ENCODE measurements at regions not wholly inside any gene's neighbourhood (a gene's known extent, or its start where the extent isn't known, plus 50 kb on each side); places are given as distances from the start of the nearest gene placed in this dataset.

DNA sequence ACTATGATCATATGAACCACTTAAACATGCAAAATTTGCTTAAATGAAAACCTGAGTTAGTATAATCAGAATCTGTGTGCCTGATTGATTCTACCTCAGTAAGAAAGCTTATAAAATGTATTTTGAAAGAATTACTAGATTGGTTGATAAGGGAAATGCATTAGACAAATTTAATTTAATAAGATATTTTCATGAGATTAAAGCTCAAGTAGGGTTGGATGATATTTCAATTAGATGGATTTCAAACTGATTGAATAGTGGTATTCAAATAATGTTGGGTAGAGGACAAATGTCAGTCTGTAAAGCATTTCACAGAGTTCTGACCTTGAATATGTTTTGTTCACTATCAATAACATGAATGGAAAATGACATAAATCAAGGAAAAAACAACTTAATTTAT is 780.4 kb upstream of the ALCAM start:
- no peaks in the 10 kb centered on the region for H3K27me3 Mint-ChIP-seq (ENCODE audit: unreplicated experiment)
- H3K4me1 Mint-ChIP-seq (ENCODE audit: low read depth, unreplicated experiment), result no peaks in the 10 kb centered on the region
- peaks cover 1% of the 10 kb centered on the region for H3K9me3 Mint-ChIP-seq (ENCODE audit: unreplicated experiment)
- H3K36me3 Mint-ChIP-seq (ENCODE audit: unreplicated experiment), result no peaks in the 10 kb centered on the region
- H3K4me3 Mint-ChIP-seq (ENCODE audit: unreplicated experiment), result no peak overlapping the region
- TF ChIP-seq, protein P1, sequence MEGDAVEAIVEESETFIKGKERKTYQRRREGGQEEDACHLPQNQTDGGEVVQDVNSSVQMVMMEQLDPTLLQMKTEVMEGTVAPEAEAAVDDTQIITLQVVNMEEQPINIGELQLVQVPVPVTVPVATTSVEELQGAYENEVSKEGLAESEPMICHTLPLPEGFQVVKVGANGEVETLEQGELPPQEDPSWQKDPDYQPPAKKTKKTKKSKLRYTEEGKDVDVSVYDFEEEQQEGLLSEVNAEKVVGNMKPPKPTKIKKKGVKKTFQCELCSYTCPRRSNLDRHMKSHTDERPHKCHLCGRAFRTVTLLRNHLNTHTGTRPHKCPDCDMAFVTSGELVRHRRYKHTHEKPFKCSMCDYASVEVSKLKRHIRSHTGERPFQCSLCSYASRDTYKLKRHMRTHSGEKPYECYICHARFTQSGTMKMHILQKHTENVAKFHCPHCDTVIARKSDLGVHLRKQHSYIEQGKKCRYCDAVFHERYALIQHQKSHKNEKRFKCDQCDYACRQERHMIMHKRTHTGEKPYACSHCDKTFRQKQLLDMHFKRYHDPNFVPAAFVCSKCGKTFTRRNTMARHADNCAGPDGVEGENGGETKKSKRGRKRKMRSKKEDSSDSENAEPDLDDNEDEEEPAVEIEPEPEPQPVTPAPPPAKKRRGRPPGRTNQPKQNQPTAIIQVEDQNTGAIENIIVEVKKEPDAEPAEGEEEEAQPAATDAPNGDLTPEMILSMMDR (IDR thresholded peaks at IDR 0.05; ENCODE audit: partially characterized antibody, unreplicated experiment), result no peak
- no peak for DNase-seq
- H3K27ac Mint-ChIP-seq (ENCODE audit: unreplicated experiment), result no peak overlapping the region

DNA sequence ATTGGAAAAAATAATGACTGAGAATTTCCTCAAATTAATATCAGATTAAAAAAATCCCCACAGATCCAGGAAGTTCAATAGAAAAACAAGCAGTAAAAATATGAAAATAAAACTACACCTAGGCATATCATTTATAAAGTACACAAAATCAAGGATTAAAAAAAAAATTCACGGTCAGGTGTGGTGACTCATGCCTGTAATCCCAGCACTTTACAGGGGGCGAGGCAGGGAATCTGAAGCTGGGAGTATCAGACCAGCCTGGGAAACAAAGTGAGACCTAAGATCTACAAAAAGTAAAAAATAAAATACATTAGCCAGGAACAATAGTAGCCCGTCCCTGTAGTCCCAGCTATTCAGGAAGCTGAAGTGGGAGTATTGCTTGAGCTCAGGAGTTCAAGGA is 778.3 kb upstream of the ALCAM start:
- Mint-ChIP-seq H3K27me3 (ENCODE audit: unreplicated experiment) (no peaks in the 10 kb centered on the region), H3K9me3 (ENCODE audit: unreplicated experiment) (peaks cover 1% of the 10 kb centered on the region), H3K36me3 (ENCODE audit: unreplicated experiment) (no peaks in the 10 kb centered on the region), H3K4me3 (ENCODE audit: unreplicated experiment) (no peak overlapping the region), H3K4me1 (ENCODE audit: low read depth, unreplicated experiment) (no peaks in the 10 kb centered on the region), H3K27ac (ENCODE audit: unreplicated experiment) (no peak overlapping the region)
- no peak for DNase-seq
- TF ChIP-seq, protein P1 (IDR thresholded peaks at IDR 0.05; ENCODE audit: partially characterized antibody, unreplicated experiment), result no peak

DNA sequence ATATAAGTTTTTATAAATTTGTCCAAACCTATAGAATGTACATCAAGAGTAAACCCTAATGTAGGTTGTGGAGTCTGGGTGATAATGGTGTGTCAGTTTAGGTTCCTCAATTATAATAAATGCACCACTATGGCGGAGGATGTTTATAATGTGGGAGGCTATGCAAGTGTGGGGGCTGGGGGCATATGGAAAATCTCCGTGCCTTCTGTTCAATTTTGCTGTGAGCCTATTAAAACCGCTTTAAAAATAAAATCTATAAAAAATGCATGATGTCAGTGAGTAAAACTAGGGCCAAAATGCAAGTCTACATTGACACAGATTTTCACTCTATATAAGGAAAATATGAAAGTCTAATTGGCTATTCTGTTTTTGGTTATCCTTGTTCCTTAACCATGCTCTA is 774.9 kb upstream of the ALCAM start:
- no peaks in the 10 kb centered on the region for H3K36me3 Mint-ChIP-seq (ENCODE audit: unreplicated experiment)
- DNase-seq, result no peak
- no peak overlapping the region for H3K27ac Mint-ChIP-seq (ENCODE audit: unreplicated experiment)
- no peaks in the 10 kb centered on the region for H3K4me1 Mint-ChIP-seq (ENCODE audit: low read depth, unreplicated experiment)
- H3K4me3 Mint-ChIP-seq (ENCODE audit: unreplicated experiment), result no peak overlapping the region
- H3K27me3 Mint-ChIP-seq (ENCODE audit: unreplicated experiment), result no peaks in the 10 kb centered on the region
- peaks cover 1% of the 10 kb centered on the region for H3K9me3 Mint-ChIP-seq (ENCODE audit: unreplicated experiment)
- TF ChIP-seq, protein P1 (IDR thresholded peaks at IDR 0.05; ENCODE audit: partially characterized antibody, unreplicated experiment), result no peak

DNA sequence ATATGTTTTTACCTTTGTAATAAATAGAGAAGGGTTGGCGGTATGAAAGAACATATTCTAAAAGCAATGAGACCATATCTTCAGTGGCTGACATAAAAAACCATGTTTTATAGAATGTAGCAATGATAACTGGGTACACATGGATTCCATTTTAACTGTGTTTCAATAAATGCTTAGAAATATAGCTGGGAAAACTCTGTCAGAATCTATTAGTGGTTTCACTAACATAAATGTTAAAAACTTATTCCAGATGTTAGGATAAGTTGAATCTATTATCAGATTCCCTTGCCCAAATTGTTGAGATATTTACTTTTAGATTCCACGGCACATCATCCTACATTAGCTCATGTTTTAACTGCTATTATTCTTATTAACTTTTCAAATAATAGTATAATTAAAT is 772.2 kb upstream of the ALCAM start:
- DNase-seq, result no peak
- Mint-ChIP-seq H3K9me3 (ENCODE audit: unreplicated experiment) (no peaks in the 10 kb centered on the region), H3K27me3 (ENCODE audit: unreplicated experiment) (no peaks in the 10 kb centered on the region), H3K4me3 (ENCODE audit: unreplicated experiment) (no peak overlapping the region), H3K27ac (ENCODE audit: unreplicated experiment) (no peak overlapping the region), H3K4me1 (ENCODE audit: low read depth, unreplicated experiment) (no peaks in the 10 kb centered on the region), H3K36me3 (ENCODE audit: unreplicated experiment) (no peaks in the 10 kb centered on the region)
- TF ChIP-seq, protein P1 (IDR thresholded peaks at IDR 0.05; ENCODE audit: partially characterized antibody, unreplicated experiment), result no peak

DNA sequence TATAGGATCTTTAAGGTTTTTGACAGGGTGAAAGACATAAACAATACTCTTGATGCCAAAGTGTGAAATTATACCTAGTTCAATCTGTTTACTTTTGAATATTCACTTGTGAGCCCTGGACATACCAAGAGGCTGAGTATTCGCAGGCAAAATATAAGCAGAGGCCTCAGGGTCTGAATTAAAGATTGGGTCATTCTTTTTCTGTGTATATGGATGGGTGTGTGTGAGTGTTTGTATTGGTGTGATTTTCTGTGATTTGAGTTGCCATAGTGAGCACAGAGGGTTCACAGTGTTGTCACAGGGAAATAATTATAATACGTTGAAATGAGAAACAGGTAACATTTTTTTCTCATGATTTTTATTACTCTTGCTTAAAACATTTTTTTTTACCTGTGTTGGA is 770.7 kb upstream of the ALCAM start:
- no peak for DNase-seq
- Mint-ChIP-seq H3K4me3 (ENCODE audit: unreplicated experiment) (no peak overlapping the region), H3K27me3 (ENCODE audit: unreplicated experiment) (no peaks in the 10 kb centered on the region), H3K9me3 (ENCODE audit: unreplicated experiment) (no peaks in the 10 kb centered on the region), H3K27ac (ENCODE audit: unreplicated experiment) (no peak overlapping the region), H3K4me1 (ENCODE audit: low read depth, unreplicated experiment) (no peaks in the 10 kb centered on the region), H3K36me3 (ENCODE audit: unreplicated experiment) (no peaks in the 10 kb centered on the region)
- TF ChIP-seq, protein P1 (IDR thresholded peaks at IDR 0.05; ENCODE audit: partially characterized antibody, unreplicated experiment), result no peak
